ENCODE measurements at regions not wholly inside any gene's neighbourhood (a gene's known extent, or its start where the extent isn't known, plus 50 kb on each side); places are given as distances from the start of the nearest gene placed in this dataset.

DNA sequence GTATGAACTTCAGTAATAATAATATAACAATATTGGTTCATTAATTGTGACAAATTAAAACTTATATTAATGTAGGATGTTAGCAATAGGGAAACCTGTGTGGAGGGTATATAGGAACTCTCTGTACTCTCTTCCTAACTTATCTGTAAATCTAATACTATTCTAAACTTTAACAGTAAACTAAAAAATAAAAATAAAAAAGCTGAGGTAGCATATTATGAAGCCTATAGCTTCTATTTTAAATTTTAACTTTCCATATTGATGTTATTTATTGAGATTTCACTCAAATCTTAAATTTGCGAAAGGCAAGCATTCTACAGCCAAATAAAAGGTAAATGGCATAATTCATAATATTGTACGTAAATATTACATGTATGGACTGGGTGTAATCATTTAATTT lies 326.4 kb downstream of the MEI4 start:
- Histone ChIP-seq H3K4me1 (replicated peaks in 1 of 2) (no peaks in the 10 kb centered on the region), H3K27me3 (no peaks in the 10 kb centered on the region), H3K9me3 (replicated peaks in 1 of 3) (no peaks in the 10 kb centered on the region), H3K36me3 (replicated peaks in 1 of 2) (no peaks in the 10 kb centered on the region), H3K27ac (no peak overlapping the region), H3K4me3 (no peak overlapping the region)
- WGBS, 4 donors = 74 to 86% (median 82%) methylated on average over 2 of the region's 2 CpGs
- intact Hi-C loops (cut with DNase I) = no loop called here
- DNase-seq = no peak
- TF ChIP-seq, protein P1, sequence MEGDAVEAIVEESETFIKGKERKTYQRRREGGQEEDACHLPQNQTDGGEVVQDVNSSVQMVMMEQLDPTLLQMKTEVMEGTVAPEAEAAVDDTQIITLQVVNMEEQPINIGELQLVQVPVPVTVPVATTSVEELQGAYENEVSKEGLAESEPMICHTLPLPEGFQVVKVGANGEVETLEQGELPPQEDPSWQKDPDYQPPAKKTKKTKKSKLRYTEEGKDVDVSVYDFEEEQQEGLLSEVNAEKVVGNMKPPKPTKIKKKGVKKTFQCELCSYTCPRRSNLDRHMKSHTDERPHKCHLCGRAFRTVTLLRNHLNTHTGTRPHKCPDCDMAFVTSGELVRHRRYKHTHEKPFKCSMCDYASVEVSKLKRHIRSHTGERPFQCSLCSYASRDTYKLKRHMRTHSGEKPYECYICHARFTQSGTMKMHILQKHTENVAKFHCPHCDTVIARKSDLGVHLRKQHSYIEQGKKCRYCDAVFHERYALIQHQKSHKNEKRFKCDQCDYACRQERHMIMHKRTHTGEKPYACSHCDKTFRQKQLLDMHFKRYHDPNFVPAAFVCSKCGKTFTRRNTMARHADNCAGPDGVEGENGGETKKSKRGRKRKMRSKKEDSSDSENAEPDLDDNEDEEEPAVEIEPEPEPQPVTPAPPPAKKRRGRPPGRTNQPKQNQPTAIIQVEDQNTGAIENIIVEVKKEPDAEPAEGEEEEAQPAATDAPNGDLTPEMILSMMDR (IDR thresholded peaks at IDR 0.05) = no peak
- TF ChIP-seq POLR2A (IDR thresholded peaks at IDR 0.05) = no peak

DNA sequence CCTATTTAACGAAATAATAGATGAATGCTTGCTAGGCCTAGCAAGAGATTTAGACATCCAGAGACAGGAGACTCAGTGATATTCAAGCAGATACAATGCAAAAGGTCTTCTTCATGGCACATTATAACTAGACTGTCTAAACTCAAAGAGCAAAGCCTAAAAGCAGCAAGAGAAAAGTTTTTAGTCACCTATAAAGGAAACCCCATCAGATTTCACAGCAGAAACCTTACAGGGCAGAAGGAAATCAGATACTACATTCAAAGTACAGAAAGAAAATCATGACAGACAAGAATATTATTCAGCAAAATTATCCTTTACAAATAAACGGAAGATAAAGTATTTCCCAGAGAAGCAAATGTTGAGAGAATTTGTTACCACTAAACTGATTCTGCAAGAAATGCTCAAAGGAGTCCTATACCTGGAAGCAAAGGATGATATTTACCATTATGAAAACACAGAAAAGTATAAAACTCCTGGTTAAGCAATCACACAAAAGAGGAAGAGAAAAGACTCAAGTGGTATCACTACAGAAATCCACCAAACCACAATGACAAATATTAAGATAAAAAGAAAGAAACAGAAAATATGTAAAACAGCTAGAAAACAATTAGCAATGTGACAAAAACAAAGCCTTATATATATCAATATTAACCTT lies 333.7 kb downstream of the MEI4 start:
- H3K27ac ChIP-seq = no peak overlapping the region
- TF ChIP-seq, protein P1 (IDR thresholded peaks at IDR 0.05) = no peak
- TF ChIP-seq POLR2A (IDR thresholded peaks at IDR 0.05) = no peak
- DNase-seq = no peak
- no peaks in the 10 kb centered on the region for H3K36me3 ChIP-seq (replicated peaks in 1 of 2)
- WGBS, 4 donors = 68 to 83% (median 73%) methylated on average over 2 of the region's 2 CpGs
- H3K4me3 ChIP-seq = no peak overlapping the region
- intact Hi-C loops (cut with DNase I) = no loop called here
- H3K9me3 ChIP-seq (replicated peaks in 1 of 3) = peaks cover 0 to 16% (median 0%) of the 10 kb centered on the region in 3 donors
- H3K4me1 ChIP-seq (replicated peaks in 1 of 2) = no peaks in the 10 kb centered on the region
- H3K27me3 ChIP-seq = no peaks in the 10 kb centered on the region

DNA sequence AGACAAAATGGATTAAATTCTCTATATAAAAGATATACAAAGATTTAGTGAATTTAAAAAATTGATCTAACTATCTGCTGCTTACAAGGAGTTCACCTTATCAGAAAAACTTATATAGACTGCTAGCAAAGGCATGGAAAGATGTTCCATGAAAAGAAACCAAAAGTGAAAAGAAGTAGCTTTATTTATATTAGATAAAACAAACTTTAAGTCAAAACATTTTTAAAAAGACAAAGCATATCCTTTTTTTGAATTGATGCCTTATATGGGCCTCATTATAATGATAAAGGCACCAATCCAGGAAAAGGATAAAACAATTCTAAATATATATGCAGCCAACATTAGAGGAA lies 334.2 kb downstream of the MEI4 start:
- intact Hi-C loops (cut with DNase I) = no loop called here
- TF ChIP-seq, protein P1 (IDR thresholded peaks at IDR 0.05) = no peak
- no peak for TF ChIP-seq POLR2A (IDR thresholded peaks at IDR 0.05)
- Histone ChIP-seq H3K36me3 (replicated peaks in 1 of 2) (no peaks in the 10 kb centered on the region), H3K4me1 (replicated peaks in 1 of 2) (no peaks in the 10 kb centered on the region), H3K9me3 (replicated peaks in 1 of 3) (peaks cover 0 to 16% (median 0%) of the 10 kb centered on the region in 3 donors), H3K27me3 (no peaks in the 10 kb centered on the region), H3K4me3 (no peak overlapping the region), H3K27ac (no peak overlapping the region)
- no peak for DNase-seq

DNA sequence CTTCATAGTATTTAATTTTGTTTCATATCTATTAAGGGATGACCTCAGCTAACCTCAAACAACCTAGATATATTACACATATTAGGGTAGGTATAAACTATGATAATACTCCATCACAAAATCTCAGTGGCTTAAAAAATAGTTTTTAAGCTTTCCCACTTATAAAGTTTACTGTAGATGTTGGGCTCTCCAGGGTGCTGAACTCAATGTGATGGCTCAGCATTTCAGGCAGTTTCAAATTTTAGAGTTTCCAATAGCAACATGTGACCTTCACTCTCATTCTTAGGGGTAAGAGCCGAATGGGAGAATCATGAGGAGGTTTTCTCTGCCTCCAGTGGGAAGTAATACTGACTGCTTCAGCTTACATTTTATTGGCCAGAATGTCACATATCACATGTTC lies 357.3 kb downstream of the MEI4 start:
- 27 to 56% (median 34%) methylated on average over 1 of the region's 1 CpG for WGBS, 4 donors
- DNase-seq = no peak
- no peaks in the 10 kb centered on the region for H3K27me3 ChIP-seq
- H3K4me1 ChIP-seq (replicated peaks in 1 of 2) = no peaks in the 10 kb centered on the region
- H3K27ac ChIP-seq = no peak overlapping the region
- TF ChIP-seq POLR2A (IDR thresholded peaks at IDR 0.05) = no peak
- TF ChIP-seq, protein P1 (IDR thresholded peaks at IDR 0.05) = no peak
- intact Hi-C loops (cut with DNase I) = no loop called here
- H3K9me3 ChIP-seq (replicated peaks in 1 of 3) = no peaks in the 10 kb centered on the region
- no peak overlapping the region for H3K4me3 ChIP-seq
- no peaks in the 10 kb centered on the region for H3K36me3 ChIP-seq (replicated peaks in 1 of 2)

All from adrenal gland (tissue), 9 donors.